ENCODE measurements at regions not wholly inside any gene's neighbourhood (a gene's known extent, or its start where the extent isn't known, plus 50 kb on each side); places are given as distances from the start of the nearest gene placed in this dataset.

GRCh38 chr9:592225-592624 is 249.3 kb upstream of the DMRT1 start:
- TF ChIP-seq, protein P1, sequence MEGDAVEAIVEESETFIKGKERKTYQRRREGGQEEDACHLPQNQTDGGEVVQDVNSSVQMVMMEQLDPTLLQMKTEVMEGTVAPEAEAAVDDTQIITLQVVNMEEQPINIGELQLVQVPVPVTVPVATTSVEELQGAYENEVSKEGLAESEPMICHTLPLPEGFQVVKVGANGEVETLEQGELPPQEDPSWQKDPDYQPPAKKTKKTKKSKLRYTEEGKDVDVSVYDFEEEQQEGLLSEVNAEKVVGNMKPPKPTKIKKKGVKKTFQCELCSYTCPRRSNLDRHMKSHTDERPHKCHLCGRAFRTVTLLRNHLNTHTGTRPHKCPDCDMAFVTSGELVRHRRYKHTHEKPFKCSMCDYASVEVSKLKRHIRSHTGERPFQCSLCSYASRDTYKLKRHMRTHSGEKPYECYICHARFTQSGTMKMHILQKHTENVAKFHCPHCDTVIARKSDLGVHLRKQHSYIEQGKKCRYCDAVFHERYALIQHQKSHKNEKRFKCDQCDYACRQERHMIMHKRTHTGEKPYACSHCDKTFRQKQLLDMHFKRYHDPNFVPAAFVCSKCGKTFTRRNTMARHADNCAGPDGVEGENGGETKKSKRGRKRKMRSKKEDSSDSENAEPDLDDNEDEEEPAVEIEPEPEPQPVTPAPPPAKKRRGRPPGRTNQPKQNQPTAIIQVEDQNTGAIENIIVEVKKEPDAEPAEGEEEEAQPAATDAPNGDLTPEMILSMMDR (IDR thresholded peaks at IDR 0.05), result no peak
- TF ChIP-seq POLR2A (IDR thresholded peaks at IDR 0.05), result no peak

Measured in prostate gland (tissue), 2 donors.